Posterior vena cava (tissue), 2 donors: ENCODE measurements at regions not wholly inside any gene's neighbourhood (a gene's known extent, or its start where the extent isn't known, plus 50 kb on each side); places are given as distances from the start of the nearest gene placed in this dataset.

Experiments used
- DNase-seq: peaks from one replicate; pipeline ENCODE4 v3.0.0-alpha.2; 2020; ENCODE audit warnings: low spot score
- intact Hi-C, 2 donors: fragments of 100-400 bp; cut with DNase I; formaldehyde crosslinking; loops; one replicate each; pipeline versions ENCODE4 v1.14.1 to v1.14.2; 2022 to 2023
- donor health status: DM: yes; HTN: yes; CAD: no.
- donor health status: DM: yes; HTN: yes; CAD: no.

- intact Hi-C loops, result no loop called here
Measured at GRCh38 chr7:21184942-21185652, 242.8 kb upstream of the SP4 start.

DNA sequence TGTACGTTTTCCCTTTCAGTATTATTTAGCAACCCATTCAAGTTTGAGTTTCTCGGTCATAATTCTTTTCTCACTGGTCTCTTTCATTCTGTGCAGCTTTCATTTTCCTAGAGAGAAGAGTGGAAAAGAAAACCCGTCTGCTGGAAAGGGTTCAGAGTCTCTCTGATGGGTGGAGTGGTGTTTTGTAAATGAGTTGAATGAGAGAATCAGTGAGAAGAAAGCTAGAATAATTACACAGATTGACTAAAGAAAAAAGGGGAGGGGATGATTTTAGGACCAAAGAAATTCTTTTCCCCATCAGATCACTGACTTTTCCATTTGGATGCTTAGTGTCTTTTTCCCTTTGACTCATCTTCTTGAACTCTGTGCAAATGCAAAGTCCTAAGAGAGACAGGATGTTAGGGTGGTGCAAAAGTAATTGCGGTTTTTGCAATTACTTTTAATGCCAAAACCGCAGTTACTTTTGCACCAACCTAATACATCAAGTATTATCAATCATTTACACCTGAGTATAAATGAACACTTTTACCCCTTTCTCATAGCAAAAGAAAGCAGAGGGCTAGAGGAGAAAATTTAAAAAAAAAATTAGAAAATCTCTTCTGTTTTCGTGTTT is 242.1 kb upstream of the SP4 start:
- no peak for DNase-seq
- intact Hi-C loops, result no loop called here

More at GRCh38 chr7:21184942-21185652, 242.8 kb upstream of the SP4 start:
- no peak for DNase-seq

GRCh38 chr7:21191321-21192073 is 236.4 kb upstream of the SP4 start:
- DNase-seq, result no peak
- intact Hi-C loops, result no loop called here

DNA sequence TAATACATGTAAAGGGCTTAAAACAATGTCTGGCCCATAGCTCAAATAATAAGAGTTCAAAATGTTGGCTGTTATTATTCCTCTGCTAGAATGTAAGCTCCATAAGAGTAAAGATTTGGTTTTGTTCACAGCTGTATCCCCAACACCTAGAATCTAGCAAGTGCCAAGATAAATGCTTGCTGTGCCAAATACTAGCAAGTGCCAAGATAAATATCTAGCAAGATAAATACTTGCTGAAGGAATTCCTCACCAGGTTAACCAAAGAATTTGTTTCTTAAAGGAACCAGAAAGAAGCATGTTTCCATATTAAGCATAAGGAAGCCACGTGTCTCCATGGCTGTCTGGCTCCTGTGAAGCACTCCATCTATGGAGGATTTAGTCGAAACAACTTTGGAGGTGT is 235.2 kb upstream of the SP4 start:
- intact Hi-C loops, result no loop called here
- no peak for DNase-seq

- DNase-seq, result no peak
- intact Hi-C loops, result no loop called here
Measured at GRCh38 chr7:21193895-21194294, 234.0 kb upstream of the SP4 start.

DNA sequence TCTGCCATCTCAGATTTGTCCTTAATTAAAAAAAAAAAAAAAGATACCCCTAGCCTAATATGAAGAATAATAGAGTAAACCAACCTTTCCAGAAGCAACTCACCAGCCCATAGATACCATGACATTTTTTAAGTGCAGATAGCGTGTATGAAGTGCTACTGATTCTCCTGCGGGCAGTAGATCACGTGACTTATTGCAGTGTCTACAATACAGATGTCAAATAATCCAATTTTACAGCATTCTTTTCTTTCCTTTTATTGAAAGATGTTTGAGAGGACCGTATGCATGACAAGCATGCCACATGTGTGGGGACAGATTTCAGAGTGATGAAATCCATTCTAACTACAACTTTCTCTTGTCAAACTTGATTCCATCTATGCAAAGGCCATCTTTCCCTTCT is 232.9 kb upstream of the SP4 start:
- intact Hi-C loops, result no loop called here

GRCh38 chr7:21198921-21199320 is 229.0 kb upstream of the SP4 start:
- no peak for DNase-seq
- intact Hi-C loops, result no loop called here

More for the DNA sequence above, 232.9 kb upstream of the SP4 start:
- no peak for DNase-seq

DNA sequence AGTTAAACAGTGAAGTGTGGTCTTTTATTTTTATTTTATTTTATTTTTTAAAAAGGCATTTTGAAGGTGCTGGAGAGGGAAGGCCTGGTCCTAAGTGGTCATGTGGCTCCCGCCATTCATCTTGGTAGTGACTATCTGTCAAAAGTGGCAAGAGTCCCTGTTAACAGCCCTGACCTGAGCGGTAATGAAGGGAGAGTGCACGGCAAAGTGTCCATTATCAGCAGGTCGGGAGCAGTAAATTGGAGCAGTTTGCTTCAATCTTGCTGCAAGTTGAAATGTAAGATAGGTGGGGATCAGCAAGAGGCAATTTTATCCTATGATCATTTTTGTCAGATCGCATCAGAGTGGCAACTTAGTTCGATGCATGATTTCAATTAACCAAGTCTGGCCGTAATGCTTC is 227.4 kb upstream of the SP4 start:
- intact Hi-C loops, result no loop called here
- DNase-seq, result no peak

DNA sequence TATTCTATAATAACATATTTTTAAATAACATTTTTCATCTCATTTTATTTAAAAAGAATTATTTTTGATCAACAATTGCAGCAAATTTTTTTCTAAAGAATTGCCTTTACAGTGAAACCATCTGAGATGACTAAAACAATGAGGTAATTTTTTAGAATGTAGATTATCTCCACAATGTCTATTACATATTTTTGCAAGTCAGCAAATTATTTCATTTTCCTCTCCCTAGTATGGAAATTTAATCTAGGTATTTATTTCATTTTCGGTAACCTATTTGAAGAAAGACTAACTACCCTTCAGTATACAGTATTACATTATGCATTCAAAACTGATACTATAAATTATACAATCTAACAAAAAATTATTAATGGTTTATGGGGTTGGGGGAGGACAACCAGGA is 213.2 kb upstream of the SP4 start:
- no peak for DNase-seq
- intact Hi-C loops, result no loop called here

DNA sequence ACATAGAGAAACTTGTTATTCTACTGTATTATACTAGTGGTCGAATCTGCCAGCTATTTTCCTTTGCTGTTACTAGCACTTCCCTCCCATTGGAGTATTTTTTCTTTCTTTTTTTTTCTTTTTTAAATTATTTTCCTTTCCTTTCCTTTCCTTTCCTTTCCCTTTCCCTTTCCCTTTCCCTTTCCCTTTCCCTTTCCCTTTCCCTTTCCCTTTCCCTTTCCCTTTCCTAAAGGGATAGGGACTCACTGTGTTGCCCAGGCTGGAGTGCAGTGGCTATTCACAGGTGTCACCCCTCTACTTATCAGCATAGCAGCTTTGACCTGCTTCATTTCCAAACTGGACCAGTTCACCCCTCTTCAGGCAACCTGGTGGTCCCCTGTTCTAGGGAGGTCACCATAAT is 212.6 kb upstream of the SP4 start:
- intact Hi-C loops, result no loop called here
- no peak for DNase-seq

GRCh38 chr7:21217365-21217764 is 210.5 kb upstream of the SP4 start:
- no peak for DNase-seq
- intact Hi-C loops, result no loop called here

DNA sequence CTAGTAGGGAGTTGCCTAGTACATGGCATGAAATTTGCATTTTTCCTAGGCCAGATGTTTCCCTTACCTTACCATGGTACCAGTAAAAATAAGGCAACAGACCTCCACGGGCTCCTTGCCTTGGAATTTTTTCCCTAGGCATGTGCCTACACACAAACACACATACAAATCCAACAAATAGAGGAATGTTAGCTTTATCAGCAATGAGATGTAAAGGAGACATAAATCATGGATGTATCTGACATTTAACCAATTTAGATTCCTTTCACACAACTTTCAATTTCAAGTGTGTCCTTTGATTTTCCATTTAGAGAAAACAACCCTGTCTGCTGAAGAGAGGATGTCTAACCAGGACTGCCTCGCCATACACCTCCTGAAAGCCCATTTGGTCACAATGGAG is 209.7 kb upstream of the SP4 start:
- intact Hi-C loops, result no loop called here

GRCh38 chr7:21221130-21221529 is 206.8 kb upstream of the SP4 start:
- intact Hi-C loops, result no loop called here
- DNase-seq, result no peak

More for the DNA sequence above, 209.7 kb upstream of the SP4 start:
- DNase-seq, result no peak

DNA sequence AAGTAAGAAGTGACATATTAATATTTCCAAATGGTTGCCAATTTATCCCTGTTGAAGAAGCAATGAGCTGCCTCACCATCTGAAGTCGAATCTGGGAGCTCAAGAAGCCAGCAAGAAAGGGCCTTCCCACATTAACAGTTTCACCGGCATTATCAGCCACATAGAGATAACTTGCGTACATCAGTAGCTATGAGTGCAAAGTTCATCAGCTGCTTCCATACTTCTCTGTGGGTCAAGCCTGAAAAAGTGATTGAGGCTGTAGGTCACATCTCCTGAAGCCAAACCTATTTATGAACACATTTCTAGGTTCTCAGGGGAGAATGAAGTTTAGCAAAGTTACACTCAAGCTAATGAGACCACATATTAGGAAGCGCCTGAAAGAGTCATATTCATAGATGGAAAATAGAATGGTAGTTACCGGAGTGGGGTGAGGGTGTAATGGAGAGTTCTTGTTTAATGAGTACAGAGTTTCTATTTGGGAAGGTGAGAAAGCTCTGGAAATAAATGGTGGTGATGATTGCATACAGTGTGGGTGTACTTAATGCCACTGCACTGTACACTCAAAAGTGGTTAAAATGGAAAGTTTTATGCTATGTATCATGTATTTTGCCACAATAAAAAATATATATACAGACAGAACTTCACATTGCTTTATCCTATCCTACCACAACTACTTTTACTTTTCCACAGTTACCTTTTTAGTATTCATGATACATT is 189.3 kb upstream of the SP4 start:
- no peak for DNase-seq
- intact Hi-C loops, result no loop called here

DNA sequence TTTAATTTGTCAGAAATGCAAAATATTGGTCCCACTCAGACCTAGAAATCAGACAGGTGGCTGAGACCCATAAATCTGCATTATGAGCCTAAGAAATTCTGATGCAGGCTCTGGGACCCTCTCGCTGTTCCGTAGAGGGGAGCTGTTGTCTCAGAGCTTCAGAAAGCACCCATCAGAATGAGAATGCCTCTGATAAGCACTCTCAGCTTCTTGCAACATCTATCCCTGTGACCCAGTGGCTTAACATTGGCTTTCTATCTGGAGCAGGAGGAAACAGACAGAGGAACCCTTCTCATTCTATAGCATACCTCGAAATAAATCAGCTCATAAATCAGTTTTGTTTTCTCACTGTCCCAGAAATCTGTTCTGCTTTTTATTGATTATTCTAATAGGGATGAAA is 184.6 kb upstream of the SP4 start:
- no peak for DNase-seq
- intact Hi-C loops, result no loop called here

DNA sequence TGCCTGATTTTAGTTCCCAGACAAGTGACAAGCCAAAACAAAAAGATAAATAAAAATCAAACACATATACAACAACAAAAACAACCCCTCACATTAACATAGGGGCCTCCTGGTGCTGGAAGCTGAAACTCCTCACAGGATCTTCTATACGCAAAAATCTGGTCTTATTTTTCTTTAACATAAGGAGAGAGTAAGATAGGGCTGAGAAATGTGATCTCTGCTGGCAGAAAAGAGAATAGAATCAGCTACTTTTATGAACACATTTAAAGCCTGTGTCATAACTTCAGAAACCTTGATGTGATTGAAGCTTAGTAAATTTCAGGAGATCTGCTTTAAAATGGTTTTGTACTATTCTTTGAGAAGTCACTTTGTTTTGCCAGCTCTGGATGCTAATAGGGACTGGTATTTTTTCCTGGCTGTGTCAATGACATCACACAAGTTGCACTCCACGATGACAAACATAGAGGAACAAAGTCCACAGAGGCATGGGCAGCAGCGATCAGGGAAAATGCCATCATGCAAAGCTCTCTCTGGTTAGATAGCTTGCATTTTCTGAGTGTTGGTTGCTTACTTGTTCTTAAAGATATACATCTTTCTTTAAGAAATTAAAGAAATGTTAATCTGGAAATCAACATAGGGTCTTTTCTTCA is 176.6 kb upstream of the SP4 start:
- intact Hi-C loops, result no loop called here

DNA sequence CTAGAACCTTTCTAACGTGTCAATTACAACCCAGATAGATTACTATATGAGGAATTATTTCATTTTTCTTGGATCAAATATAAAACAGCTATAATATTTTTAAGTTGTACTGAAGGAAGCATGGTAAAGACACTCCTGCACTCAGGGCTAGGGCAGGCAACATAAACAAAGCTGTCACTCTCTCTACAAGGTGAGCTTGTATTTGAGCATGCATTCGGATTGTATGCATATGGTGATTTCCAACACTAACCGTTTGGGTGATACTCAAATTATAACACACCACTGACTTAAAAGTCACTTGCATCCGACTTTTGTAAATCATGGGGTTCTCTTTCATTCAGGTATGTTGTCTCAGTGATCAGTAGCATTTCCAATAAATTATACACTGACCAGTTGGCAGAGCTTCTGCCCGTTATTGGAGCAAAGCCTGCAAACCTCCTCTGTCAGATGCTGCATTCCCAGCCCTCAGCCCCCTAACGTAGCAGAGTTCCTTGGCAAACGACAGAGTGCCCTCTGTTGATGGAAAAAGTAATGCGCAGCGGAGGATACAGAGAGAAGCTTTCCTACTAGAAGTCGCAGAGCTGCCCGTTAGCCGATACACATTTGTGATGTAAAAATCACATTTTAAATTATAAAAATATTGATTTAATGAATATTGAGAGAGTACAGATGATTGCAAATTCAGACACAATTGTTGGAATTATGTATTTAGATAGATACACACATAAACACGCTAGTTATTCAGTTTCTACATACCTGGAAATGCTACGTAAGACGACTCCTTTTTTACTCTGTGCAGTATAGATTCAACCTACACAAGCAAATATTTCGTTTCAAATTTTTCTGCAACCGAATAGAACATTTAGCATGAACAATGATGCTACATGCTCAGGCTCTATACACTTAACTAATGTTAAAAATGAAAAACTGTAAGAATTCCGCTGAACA is 173.9 kb upstream of the SP4 start:
- intact Hi-C loops, result no loop called here
- no peak for DNase-seq

More for the DNA sequence above, 176.6 kb upstream of the SP4 start:
- no peak for DNase-seq

- intact Hi-C loops, result no loop called here
- no peak for DNase-seq
Measured at GRCh38 chr7:21256310-21256877, 171.5 kb upstream of the SP4 start.
